ENCODE measurements at regions not wholly inside any gene's neighbourhood (a gene's known extent, or its start where the extent isn't known, plus 50 kb on each side); places are given as distances from the start of the nearest gene placed in this dataset.
"Not testable (repeated sequence)": the region's sequence is repeated elsewhere in the genome, so short reads cannot be mapped to it uniquely, and the experiment has no call there.

DNA sequence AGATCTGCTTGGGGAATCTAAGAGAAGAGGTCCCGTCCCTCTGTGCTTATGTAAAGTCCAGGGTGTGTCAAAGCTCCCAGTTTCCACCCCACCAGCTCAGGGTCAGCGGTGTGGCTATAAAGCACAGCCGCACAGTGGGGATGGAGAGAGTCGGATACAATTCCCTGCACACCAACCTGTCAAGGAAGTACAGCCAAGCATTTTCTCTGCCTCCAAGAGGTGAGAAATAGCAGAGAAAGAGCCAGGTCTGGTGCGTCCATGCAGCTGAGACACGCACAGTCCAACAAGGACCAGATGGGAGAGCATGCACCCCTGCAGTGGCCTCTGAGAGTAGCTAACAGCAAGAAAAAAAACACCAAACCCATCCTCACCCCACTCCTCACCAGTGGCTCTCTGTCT is 61.3 kb upstream of the WAC start:
- intact Hi-C loops (cut with DNase I; ENCODE audit: low total_unique reads): no loop called here
- H3K4me3 ChIP-seq (ENCODE audit: low read depth, poor library complexity, severe bottlenecking): no peak overlapping the region
- TF ChIP-seq POLR2A (IDR thresholded peaks at IDR 0.05): no peak
- TF ChIP-seq, protein P1, sequence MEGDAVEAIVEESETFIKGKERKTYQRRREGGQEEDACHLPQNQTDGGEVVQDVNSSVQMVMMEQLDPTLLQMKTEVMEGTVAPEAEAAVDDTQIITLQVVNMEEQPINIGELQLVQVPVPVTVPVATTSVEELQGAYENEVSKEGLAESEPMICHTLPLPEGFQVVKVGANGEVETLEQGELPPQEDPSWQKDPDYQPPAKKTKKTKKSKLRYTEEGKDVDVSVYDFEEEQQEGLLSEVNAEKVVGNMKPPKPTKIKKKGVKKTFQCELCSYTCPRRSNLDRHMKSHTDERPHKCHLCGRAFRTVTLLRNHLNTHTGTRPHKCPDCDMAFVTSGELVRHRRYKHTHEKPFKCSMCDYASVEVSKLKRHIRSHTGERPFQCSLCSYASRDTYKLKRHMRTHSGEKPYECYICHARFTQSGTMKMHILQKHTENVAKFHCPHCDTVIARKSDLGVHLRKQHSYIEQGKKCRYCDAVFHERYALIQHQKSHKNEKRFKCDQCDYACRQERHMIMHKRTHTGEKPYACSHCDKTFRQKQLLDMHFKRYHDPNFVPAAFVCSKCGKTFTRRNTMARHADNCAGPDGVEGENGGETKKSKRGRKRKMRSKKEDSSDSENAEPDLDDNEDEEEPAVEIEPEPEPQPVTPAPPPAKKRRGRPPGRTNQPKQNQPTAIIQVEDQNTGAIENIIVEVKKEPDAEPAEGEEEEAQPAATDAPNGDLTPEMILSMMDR (IDR thresholded peaks at IDR 0.05): no peak
- WGBS, 2 donors: 90 to 92% methylated on average over 6 of the region's 6 CpGs
- DNase-seq (ENCODE audit: low spot score in 2 of 2): no peak

DNA sequence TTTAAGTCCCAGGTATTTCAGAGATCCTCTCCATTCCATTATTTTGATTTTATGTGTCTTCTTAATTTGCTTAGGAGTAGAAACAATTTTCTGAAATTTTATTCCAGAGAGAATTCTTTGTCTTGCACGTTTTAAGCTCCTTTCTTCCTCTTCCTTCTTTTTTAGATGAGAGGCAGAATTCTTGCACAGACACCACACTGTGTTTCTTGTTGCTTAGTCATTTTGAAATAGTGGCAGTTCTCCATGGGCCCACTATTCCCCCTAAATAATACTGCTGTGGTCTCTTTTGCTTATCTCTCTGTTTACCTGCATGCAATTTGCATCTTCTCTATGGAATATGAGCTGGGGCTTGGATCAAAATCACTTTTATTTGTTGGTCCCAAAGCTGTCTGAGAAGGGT is 54.3 kb upstream of the WAC start:
- no peak overlapping the region for H3K4me3 ChIP-seq (ENCODE audit: low read depth, poor library complexity, severe bottlenecking)
- no peak for DNase-seq (ENCODE audit: low spot score in 2 of 2)
- WGBS, 2 donors: 28 to 36% methylated on average over 1 of the region's 1 CpG
- no peak for TF ChIP-seq POLR2A (IDR thresholded peaks at IDR 0.05)
- TF ChIP-seq, protein P1 (IDR thresholded peaks at IDR 0.05): no peak
- intact Hi-C loops (cut with DNase I; ENCODE audit: low total_unique reads): no loop called here

DNA sequence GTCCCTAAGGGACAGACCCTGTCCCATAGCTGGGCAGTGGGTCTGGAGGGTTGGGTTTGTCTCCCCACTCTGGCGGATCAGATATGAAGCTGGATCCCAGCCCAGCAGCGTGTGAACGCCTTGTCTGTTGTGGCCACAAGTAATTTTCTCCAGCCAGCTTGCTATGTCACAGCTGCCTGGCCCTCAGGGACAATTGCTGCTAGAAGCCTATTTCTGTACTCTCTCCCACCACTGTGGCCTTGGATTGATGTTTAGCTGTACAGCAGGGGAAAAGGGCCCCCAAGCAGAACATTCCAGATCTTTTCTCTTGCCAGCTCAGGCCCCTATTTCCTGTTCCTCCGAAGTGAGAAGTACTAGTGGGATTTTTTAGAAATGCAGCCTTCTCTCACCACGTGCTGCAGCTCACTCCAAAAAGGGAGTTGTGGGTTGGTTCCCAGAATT is 53.5 kb upstream of the WAC start:
- intact Hi-C loops (cut with DNase I; ENCODE audit: low total_unique reads): no loop called here
- H3K4me3 ChIP-seq (ENCODE audit: low read depth, poor library complexity, severe bottlenecking): no peak overlapping the region
- no peak for DNase-seq (ENCODE audit: low spot score in 2 of 2)
- TF ChIP-seq, protein P1 (IDR thresholded peaks at IDR 0.05): no peak
- no peak for TF ChIP-seq POLR2A (IDR thresholded peaks at IDR 0.05)
- WGBS, 2 donors: 15 to 26% methylated on average over 5 of the region's 5 CpGs

DNA sequence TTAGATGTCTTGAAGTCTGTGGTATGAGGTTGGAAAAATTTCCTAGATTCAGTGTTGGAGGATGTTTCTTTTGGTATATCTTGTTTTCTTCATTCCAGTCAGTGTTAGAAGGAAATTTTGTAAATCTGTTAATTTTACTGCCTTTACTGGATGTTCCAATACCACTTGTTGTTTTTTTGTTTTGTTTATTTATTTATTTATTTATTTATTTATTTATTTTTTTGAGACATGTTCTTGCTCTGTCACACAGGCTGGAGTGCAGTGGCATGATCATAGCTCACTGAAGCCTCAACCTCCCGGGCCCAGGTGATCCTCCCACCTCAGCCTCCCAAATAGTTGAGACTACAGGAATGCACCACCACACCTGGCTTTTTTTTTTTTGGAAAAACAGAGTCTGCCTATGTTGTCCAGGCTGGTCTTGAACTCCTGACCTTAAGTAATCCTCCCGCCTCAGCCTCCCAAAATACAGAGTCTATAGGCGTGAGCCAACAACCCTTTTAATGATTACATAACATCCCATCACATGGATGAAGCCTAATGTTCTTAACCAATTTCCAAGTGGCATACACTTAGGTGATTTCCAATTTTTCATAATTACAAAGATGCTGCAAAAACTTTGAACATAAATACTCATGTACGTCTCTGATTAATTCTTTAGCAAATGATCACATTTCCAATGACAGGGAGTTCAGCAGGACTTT is 52.8 kb upstream of the WAC start:
- TF ChIP-seq, protein P1 (IDR thresholded peaks at IDR 0.05): no peak
- no peak for TF ChIP-seq POLR2A (IDR thresholded peaks at IDR 0.05)
- intact Hi-C loops (cut with DNase I; ENCODE audit: low total_unique reads): no loop called here
- WGBS, 2 donors: 90% methylated on average over 4 of the region's 4 CpGs
- H3K4me3 ChIP-seq (ENCODE audit: low read depth, poor library complexity, severe bottlenecking): no peak overlapping the region
- DNase-seq (ENCODE audit: low spot score in 2 of 2): no peak

DNA sequence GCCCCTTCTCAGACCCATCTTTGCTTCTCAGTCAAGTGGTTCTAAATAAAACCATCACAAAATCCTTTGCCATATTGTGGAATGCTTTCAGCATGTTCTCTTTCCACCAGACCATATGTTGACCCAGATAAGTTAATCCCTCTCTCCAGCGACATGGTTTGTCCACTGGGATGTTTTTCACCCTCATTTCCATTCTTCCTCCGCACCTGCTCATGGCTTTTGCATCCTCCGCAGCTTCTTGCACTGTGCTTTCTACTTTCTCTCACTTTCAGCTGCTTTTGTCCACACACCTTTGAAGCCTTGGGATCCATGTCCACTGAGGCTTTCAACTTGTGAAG is 52.3 kb upstream of the WAC start:
- DNase-seq (ENCODE audit: low spot score in 2 of 2): no peak
- WGBS, 2 donors: 84 to 91% methylated on average over 3 of the region's 3 CpGs
- no peak for TF ChIP-seq POLR2A (IDR thresholded peaks at IDR 0.05)
- TF ChIP-seq, protein P1 (IDR thresholded peaks at IDR 0.05): no peak
- H3K4me3 ChIP-seq (ENCODE audit: low read depth, poor library complexity, severe bottlenecking): no peak overlapping the region
- intact Hi-C loops (cut with DNase I; ENCODE audit: low total_unique reads): no loop called here

DNA sequence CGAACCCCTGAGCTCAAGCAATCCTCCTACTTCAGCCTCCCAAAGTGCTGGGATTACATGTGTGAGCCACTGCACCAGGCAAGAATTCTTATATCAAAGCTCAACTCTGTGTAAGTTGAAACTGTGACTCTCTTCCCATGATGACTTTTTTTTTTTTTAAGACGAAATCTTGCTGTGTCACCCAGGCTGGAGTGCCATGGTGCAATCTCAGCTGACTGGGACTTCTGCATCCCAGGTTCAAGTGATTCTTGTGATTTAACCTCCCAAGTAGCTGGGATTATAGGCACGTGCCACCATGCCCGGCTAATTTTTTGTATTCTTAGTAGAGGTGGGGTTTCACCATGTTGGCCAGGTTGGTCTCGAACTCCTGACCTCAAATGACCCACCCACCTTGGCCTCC is 51.6 kb upstream of the WAC start:
- intact Hi-C loops (cut with DNase I; ENCODE audit: low total_unique reads); H3K4me3 ChIP-seq (ENCODE audit: low read depth, poor library complexity, severe bottlenecking); DNase-seq (ENCODE audit: low spot score in 2 of 2): not testable (repeated sequence)
- 77 to 87% methylated on average over 5 of the region's 5 CpGs for WGBS, 2 donors
